Activated CD8-positive, alpha-beta T cell treated with anti-CD3 and anti-CD28 coated beads for 36 hours (primary cell): ENCODE measurements at regions not wholly inside any gene's neighbourhood (a gene's known extent, or its start where the extent isn't known, plus 50 kb on each side); places are given as distances from the start of the nearest gene placed in this dataset.
"Not testable (repeated sequence)": the region's sequence is repeated elsewhere in the genome, so short reads cannot be mapped to it uniquely, and the experiment has no call there.

Experiments used
- ATAC-seq: fragments of 200-7000 bp; cut with Tn5 transposase; one replicate; pipeline ENCODE4 v1.10.0; 2021; ENCODE audit warnings: mild to moderate bottlenecking, moderate library complexity
- CTCF ChIA-PET: fragments of 350-600 bp; sonication (Branson Sonifier 250); formaldehyde crosslinking; loops from one replicate; lab custom pipeline; 2021; ENCODE audit warnings: antibody characterized with exemption; lab: Charles Lee
- POLR2A ChIA-PET: fragments of 350-600 bp; sonication (Branson Sonifier 250); formaldehyde crosslinking; loops from one replicate; lab custom pipeline; 2021; ENCODE audit warnings: antibody characterized with exemption; lab: Charles Lee
- DNase-seq: peaks from one replicate; pipeline ENCODE4 v3.0.0-alpha.2; 2020
- H3K27ac Mint-ChIP-seq: one replicate; pipeline ENCODE4 v1.8.0; 2021; ENCODE audit warnings: mild to moderate bottlenecking, mixed read lengths
- H3K27me3 Mint-ChIP-seq: one replicate; pipeline ENCODE4 v1.8.0; 2021; ENCODE audit warnings: mixed read lengths
- H3K36me3 Mint-ChIP-seq: one replicate; pipeline ENCODE4 v1.8.0; 2021; ENCODE audit warnings: low read depth, mixed read lengths
- H3K4me1 Mint-ChIP-seq: one replicate; pipeline ENCODE4 v1.8.0; 2021; ENCODE audit warnings: low read depth, mixed read lengths
- H3K4me3 Mint-ChIP-seq: one replicate; pipeline ENCODE4 v1.8.0; 2021; ENCODE audit warnings: mild to moderate bottlenecking, moderate library complexity, mixed read lengths
- H3K9me3 Mint-ChIP-seq: one replicate; pipeline ENCODE4 v1.8.0; 2021; ENCODE audit warnings: mixed read lengths
- CTCF ChIP-seq: fragments of 200-600 bp; IDR thresholded peaks from one replicate; pipeline ENCODE4 v1.8.0; 2022; ENCODE audit warnings: antibody characterized with exemption, mild to moderate bottlenecking
- intact Hi-C: fragments of 100-400 bp; cut with micrococcal nuclease; formaldehyde crosslinking; loops from one replicate; pipeline ENCODE4 v1.10.0; 2022

GRCh38 chr12:105470601-105471000, 140.1 kb downstream of the C12orf75 start:
- peaks cover 14% of the 10 kb centered on the region for H3K27me3 Mint-ChIP-seq
- intact Hi-C loops, result no loop called here
- no peaks in the 10 kb centered on the region for H3K4me1 Mint-ChIP-seq
- H3K9me3 Mint-ChIP-seq, result no peaks in the 10 kb centered on the region
- TF ChIP-seq CTCF, result no peak
- ChIA-PET POLR2A (no interaction called here), CTCF (no interaction called here)
- H3K27ac Mint-ChIP-seq, result no peak overlapping the region
- DNase-seq (no peak), ATAC-seq (no peak)
- H3K36me3 Mint-ChIP-seq, result no peaks in the 10 kb centered on the region
- no peak overlapping the region for H3K4me3 Mint-ChIP-seq

DNA sequence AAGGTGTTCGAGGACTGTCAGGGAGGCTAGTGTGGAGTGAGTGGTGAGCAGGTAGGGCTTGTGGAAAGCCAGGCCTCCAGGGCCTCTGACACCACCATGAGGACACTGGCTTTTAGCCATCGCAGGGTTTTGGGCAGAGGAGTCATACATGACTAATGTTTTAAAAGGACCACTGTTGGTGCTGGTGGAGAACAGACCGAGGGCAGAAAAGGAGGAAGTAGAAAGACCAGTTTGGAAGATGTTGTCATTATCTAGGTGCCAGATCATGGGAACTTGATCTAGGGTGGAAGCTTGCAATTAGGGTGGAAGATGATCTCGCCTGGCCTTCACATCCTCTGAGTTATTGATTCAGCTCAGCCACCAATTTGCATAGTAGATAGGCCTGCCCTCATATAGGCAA, 144.2 kb downstream of the C12orf75 start:
- POLR2A ChIA-PET, result no interaction called here
- Mint-ChIP-seq H3K4me1 (peaks cover 3% of the 10 kb centered on the region), H3K4me3 (no peak overlapping the region), H3K27ac (no peak overlapping the region), H3K36me3 (no peaks in the 10 kb centered on the region), H3K27me3 (peaks cover 11% of the 10 kb centered on the region), H3K9me3 (no peaks in the 10 kb centered on the region)
- intact Hi-C loops, result no loop called here
- TF ChIP-seq CTCF, result no peak
- ATAC-seq (no peak), DNase-seq (no peak)
- CTCF ChIA-PET, result no interaction called here

DNA sequence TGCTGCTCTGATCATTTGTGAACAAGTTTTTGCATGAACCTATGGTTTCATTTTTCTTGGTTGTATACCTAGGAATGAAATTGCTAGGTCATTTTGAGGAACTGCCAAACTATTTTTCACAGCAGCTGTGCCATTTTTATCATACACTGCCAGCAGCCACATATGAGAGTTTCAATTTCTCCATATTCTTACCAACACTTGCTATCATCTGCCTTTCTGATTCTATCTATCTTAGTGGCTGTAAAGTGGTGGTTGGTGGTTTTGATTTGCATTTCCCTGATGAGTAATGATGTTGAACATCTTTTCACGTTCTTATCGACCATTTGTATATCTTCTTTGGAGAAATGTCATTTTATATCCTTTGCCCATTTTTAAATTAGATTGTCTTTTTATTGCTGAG, 146.1 kb downstream of the C12orf75 start:
- ChIA-PET CTCF (no interaction called here), POLR2A (no interaction called here)
- Mint-ChIP-seq H3K4me1 (peaks cover 3% of the 10 kb centered on the region), H3K9me3 (no peaks in the 10 kb centered on the region), H3K4me3 (no peak overlapping the region), H3K27me3 (peaks cover 11% of the 10 kb centered on the region), H3K36me3 (no peaks in the 10 kb centered on the region), H3K27ac (no peak overlapping the region)
- intact Hi-C loops, result no loop called here
- ATAC-seq (peak; percentile 60), DNase-seq (no peak)
- no peak for TF ChIP-seq CTCF

GRCh38 chr12:105477873-105478272, 147.4 kb downstream of the C12orf75 start:
- TF ChIP-seq CTCF, result no peak
- Mint-ChIP-seq H3K27me3 (peaks cover 10% of the 10 kb centered on the region), H3K36me3 (no peaks in the 10 kb centered on the region), H3K4me1 (peaks cover 3% of the 10 kb centered on the region), H3K4me3 (no peak overlapping the region), H3K27ac (no peak overlapping the region), H3K9me3 (no peaks in the 10 kb centered on the region)
- POLR2A ChIA-PET, result no interaction called here
- ATAC-seq, result no peak
- DNase-seq, result no peak
- CTCF ChIA-PET, result no interaction called here
- intact Hi-C loops, result no loop called here

DNA sequence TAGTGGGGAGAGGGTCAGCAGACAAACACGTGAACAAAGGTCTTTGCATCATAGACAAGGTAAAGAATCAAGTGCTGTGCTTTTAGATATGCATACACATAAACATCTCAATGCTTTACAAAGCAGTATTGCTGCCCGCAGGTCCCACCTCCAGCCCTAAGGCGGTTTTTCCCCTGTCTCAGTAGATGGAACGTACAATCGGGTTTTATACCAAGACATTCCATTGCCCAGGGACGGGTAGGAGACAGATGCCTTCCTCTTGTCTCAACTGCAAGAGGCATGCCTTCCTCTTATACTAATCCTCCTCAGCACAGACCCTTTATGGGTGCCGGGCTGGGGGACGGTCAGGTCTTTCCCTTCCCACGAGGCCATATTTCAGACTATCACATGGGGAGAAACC, 148.3 kb downstream of the C12orf75 start:
- H3K4me1 Mint-ChIP-seq, H3K27me3 Mint-ChIP-seq, H3K9me3 Mint-ChIP-seq, CTCF ChIA-PET, ATAC-seq, intact Hi-C loops, DNase-seq, H3K36me3 Mint-ChIP-seq, H3K4me3 Mint-ChIP-seq, POLR2A ChIA-PET, H3K27ac Mint-ChIP-seq: not testable (repeated sequence)

DNA sequence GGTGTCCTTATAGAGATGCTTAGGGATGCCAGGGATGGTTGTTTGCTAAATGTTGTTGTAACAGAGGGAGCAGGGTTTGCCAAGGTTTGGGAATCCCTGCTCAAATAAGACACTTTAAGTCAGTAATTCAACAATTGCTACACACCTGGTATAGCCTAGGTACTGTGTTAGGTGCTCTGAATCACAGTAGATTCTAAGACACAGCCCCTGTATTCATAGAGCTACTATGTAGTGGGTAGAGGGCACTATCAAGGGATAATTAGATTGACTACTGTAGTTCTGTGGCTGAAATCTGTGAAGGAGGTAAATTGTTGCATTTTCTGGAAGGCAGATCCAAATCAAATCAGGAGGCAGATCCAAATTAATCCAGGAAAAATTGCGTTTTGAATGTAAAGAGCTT, 149.2 kb downstream of the C12orf75 start:
- H3K27ac Mint-ChIP-seq, result no peak overlapping the region
- H3K9me3 Mint-ChIP-seq, result no peaks in the 10 kb centered on the region
- H3K36me3 Mint-ChIP-seq, result no peaks in the 10 kb centered on the region
- peaks cover 3% of the 10 kb centered on the region for H3K4me1 Mint-ChIP-seq
- ATAC-seq (no peak), DNase-seq (no peak)
- TF ChIP-seq CTCF, result no peak
- intact Hi-C loops, result no loop called here
- POLR2A ChIA-PET, result no interaction called here
- H3K4me3 Mint-ChIP-seq, result no peak overlapping the region
- peaks cover 3% of the 10 kb centered on the region for H3K27me3 Mint-ChIP-seq
- CTCF ChIA-PET, result no interaction called here
